ENCODE measurements at regions not wholly inside any gene's neighbourhood (a gene's known extent, or its start where the extent isn't known, plus 50 kb on each side); places are given as distances from the start of the nearest gene placed in this dataset.

- no peak for TF ChIP-seq CTCF (IDR thresholded peaks at IDR 0.05)
- no peak for TF ChIP-seq POLR2A (IDR thresholded peaks at IDR 0.05)
Measured at GRCh38 chr7:68724965-68725364, 873.3 kb upstream of the AUTS2 start.
